GM12878 (cell line): ENCODE measurements at regions not wholly inside any gene's neighbourhood (a gene's known extent, or its start where the extent isn't known, plus 50 kb on each side); places are given as distances from the start of the nearest gene placed in this dataset.
"Not testable (repeated sequence)": the region's sequence is repeated elsewhere in the genome, so short reads cannot be mapped to it uniquely, and the experiment has no call there.

Experiments used
- ATF2 ChIP-seq: IDR thresholded peaks from 2 replicates; pipeline ENCODE4 v1.6.1; 2012; ENCODE audit warnings: low read length, inconsistent platforms
- ATF3 ChIP-seq: IDR thresholded peaks from 2 replicates; pipeline ENCODE4 v1.6.1; 2011; ENCODE audit warnings: low read depth, mild to moderate bottlenecking, low read length, moderate library complexity, borderline replicate concordance; ENCODE audit errors: extremely low read depth
- CHD1 ChIP-seq: IDR thresholded peaks from 2 replicates; pipeline ENCODE4 v1.6.1; 2012; ENCODE audit warnings: low read depth, low read length, improper control_type of control experiment
- CREB1 ChIP-seq: IDR thresholded peaks from 2 replicates; pipeline ENCODE4 v1.6.1; 2012; ENCODE audit warnings: low read depth, mild to moderate bottlenecking, inconsistent platforms
- CTCF ChIP-seq, 3 experiments: IDR thresholded peaks in 2 of 3; conservative IDR thresholded peaks in 1 of 3; 2 replicates each; pipeline ENCODE4 v1.5.1; 2011; ENCODE audit warnings: low read depth in 3 of 3, low read length in 3 of 3, mild to moderate bottlenecking in 3 of 3, control low read depth in 2 of 3, moderate library complexity in 2 of 3, inconsistent platforms in 1 of 3, mixed read lengths in 1 of 3; ENCODE audit not compliant: control insufficient read depth in 2 of 3, insufficient read depth in 1 of 3; ENCODE audit errors: extremely low read depth in 1 of 3
- FOXM1 ChIP-seq: IDR thresholded peaks from 2 replicates; pipeline ENCODE4 v1.6.1; 2012; ENCODE audit warnings: low read depth, mild to moderate bottlenecking, inconsistent platforms, low read length, moderate library complexity
- IKZF2 ChIP-seq, 2 experiments: fragments of 450-650 bp; IDR thresholded peaks; 2 replicates each; pipeline ENCODE4 v1.6.1; 2017; ENCODE audit warnings: mild to moderate bottlenecking in 2 of 2, moderate library complexity in 2 of 2
- POLR2A ChIP-seq: IDR thresholded peaks from 2 replicates; pipeline ENCODE4 v1.6.1; 2011; ENCODE audit warnings: low read depth, mild to moderate bottlenecking, low read length
- SIN3A ChIP-seq: IDR thresholded peaks from 2 replicates; pipeline ENCODE4 v1.6.1; 2012; ENCODE audit warnings: low read depth, low read length, improper control_type of control experiment
- ZNF24 ChIP-seq: fragments of 450-650 bp; IDR thresholded peaks from 2 replicates; pipeline ENCODE4 v1.6.1; 2017; ENCODE audit warnings: antibody characterized with exemption, mild to moderate bottlenecking

GRCh38 chr16:9028491-9028890, 63.0 kb upstream of the HAPSTR1 start:
- not testable (repeated sequence) for TF ChIP-seq CREB1; FOXM1; ZNF24; CHD1; ATF3; POLR2A; ATF2; IKZF2 (IDR thresholded peaks at IDR 0.05); SIN3A; CTCF (IDR thresholded peaks at IDR 0.05 in 2 of 3, conservative IDR thresholded peaks at IDR 0.05 in 1 of 3; ENCODE audit: control insufficient read depth in 2 of 3, extremely low read depth in 1 of 3, insufficient read depth in 1 of 3, low read depth in 3 of 3, low read length in 3 of 3)
